ENCODE measurements at regions not wholly inside any gene's neighbourhood (a gene's known extent, or its start where the extent isn't known, plus 50 kb on each side); places are given as distances from the start of the nearest gene placed in this dataset.

DNA sequence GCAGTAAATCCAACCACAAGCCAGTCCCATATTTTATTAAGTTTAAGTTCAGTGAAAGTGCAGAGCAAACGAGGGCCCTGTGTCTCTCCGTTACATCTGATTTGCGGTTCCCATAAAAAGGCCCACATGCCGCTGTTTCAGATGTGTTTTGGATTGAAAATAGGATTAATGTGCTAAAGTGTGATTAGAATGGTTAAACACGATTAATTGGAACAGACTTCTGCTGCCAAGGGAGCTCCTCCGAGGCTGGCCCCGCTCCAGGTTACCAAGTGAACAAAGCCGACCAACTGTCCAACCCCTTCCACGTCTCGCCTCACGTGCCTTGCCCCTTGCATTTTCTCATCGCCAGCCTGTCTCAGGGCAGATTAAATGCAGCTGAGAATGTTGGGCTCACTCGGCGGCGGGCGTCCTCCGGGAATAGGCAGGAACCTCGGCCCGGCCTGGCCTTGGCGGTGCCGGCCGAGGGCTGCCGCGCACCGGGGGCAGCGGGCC is 166.5 kb upstream of the GSC start:
- TF ChIP-seq POLR2A (IDR thresholded peaks at IDR 0.05) = no peak
- TF ChIP-seq, protein P1, sequence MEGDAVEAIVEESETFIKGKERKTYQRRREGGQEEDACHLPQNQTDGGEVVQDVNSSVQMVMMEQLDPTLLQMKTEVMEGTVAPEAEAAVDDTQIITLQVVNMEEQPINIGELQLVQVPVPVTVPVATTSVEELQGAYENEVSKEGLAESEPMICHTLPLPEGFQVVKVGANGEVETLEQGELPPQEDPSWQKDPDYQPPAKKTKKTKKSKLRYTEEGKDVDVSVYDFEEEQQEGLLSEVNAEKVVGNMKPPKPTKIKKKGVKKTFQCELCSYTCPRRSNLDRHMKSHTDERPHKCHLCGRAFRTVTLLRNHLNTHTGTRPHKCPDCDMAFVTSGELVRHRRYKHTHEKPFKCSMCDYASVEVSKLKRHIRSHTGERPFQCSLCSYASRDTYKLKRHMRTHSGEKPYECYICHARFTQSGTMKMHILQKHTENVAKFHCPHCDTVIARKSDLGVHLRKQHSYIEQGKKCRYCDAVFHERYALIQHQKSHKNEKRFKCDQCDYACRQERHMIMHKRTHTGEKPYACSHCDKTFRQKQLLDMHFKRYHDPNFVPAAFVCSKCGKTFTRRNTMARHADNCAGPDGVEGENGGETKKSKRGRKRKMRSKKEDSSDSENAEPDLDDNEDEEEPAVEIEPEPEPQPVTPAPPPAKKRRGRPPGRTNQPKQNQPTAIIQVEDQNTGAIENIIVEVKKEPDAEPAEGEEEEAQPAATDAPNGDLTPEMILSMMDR (IDR thresholded peaks at IDR 0.05) = no peak

Measured in right lobe of liver (tissue), 4 donors.